22Rv1 (cell line): ENCODE measurements at regions not wholly inside any gene's neighbourhood (a gene's known extent, or its start where the extent isn't known, plus 50 kb on each side); places are given as distances from the start of the nearest gene placed in this dataset.

Experiments
- ZFX ChIP-seq: fragments of 450-650 bp; IDR thresholded peaks from 2 replicates; pipeline ENCODE4 v1.6.1; 2017; ENCODE audit warnings: antibody characterized with exemption, borderline replicate concordance
- TF ChIP-seq, protein P1 (sequence below): fragments of 450-650 bp; IDR thresholded peaks from 2 replicates; pipeline ENCODE4 v1.5.1; 2017; ENCODE audit warnings: mild to moderate bottlenecking

DNA sequence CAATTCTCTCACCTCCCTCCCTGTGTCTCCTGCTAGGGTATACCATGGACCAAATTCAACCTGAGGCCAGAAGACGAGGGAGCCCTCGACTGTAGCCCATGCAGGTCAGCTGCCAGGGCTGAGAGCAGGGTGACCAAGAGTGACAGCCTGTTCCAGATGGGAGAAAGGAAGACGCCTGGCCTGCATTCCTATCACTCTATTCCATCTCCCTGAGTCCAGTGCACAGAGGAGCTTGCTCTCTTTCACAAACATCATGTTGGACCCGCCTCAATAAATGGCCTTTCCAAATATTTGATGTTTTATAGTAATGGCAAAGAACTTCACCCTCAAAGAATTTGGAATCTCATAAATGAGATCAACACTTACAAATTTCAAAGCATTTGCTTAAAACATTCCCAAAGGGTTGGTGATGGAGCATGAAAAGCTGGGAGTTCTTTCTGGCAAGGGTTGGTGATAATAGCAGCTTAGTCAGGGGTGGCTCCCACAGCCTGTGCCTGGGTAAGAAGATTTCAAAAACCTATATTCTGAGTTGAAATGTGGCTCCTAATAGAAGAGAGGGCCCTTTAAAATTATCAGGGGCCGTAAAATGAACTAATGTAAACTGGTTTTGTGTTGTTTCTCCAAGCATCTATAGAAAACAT lies 393.1 kb downstream of the EFNA5 start:
- TF ChIP-seq, protein P1, sequence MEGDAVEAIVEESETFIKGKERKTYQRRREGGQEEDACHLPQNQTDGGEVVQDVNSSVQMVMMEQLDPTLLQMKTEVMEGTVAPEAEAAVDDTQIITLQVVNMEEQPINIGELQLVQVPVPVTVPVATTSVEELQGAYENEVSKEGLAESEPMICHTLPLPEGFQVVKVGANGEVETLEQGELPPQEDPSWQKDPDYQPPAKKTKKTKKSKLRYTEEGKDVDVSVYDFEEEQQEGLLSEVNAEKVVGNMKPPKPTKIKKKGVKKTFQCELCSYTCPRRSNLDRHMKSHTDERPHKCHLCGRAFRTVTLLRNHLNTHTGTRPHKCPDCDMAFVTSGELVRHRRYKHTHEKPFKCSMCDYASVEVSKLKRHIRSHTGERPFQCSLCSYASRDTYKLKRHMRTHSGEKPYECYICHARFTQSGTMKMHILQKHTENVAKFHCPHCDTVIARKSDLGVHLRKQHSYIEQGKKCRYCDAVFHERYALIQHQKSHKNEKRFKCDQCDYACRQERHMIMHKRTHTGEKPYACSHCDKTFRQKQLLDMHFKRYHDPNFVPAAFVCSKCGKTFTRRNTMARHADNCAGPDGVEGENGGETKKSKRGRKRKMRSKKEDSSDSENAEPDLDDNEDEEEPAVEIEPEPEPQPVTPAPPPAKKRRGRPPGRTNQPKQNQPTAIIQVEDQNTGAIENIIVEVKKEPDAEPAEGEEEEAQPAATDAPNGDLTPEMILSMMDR, result no peak
- TF ChIP-seq ZFX, result no peak
